Breast epithelium (tissue), 4 donors: ENCODE measurements at regions not wholly inside any gene's neighbourhood (a gene's known extent, or its start where the extent isn't known, plus 50 kb on each side); places are given as distances from the start of the nearest gene placed in this dataset.
"Not testable (repeated sequence)": the region's sequence is repeated elsewhere in the genome, so short reads cannot be mapped to it uniquely, and the experiment has no call there.

Experiments
- DNase-seq, 2 donors: peaks; one replicate each; pipeline ENCODE4 v3.0.0-alpha.2; 2019; ENCODE audit warnings: low spot score in 2 of 2
- H3K27ac ChIP-seq, 2 donors: fragments of 200-600 bp; sonication (generic) in 1 of 2; one replicate each; pipeline ENCODE4 v1.5.1; 2016 to 2019; ENCODE audit warnings: mild to moderate bottlenecking in 1 of 2
- H3K27me3 ChIP-seq, 2 donors: fragments of 200-600 bp; sonication (generic) in 1 of 2; one replicate each; pipeline versions ENCODE4 v1.5.1 to v1.6.0; 2017 to 2019; ENCODE audit warnings: control low read depth in 1 of 2, mild to moderate bottlenecking in 1 of 2
- H3K36me3 ChIP-seq: fragments of 200-600 bp; one replicate; pipeline ENCODE4 v1.5.1; 2019
- H3K4me1 ChIP-seq, 2 donors: fragments of 200-600 bp; sonication (generic); one replicate each; pipeline ENCODE4 v1.5.1; 2016 to 2019; ENCODE audit warnings: control low read depth in 1 of 2
- H3K4me3 ChIP-seq, 3 donors: fragments of 200-600 bp; sonication (generic); 1 replicate in 2 of 3; 2 replicates in 1 of 3; pipeline ENCODE4 v1.5.1; 2016 to 2019; ENCODE audit warnings: mild to moderate bottlenecking in 3 of 3, moderate library complexity in 2 of 3
- H3K9me3 ChIP-seq, 2 donors: fragments of 200-600 bp; sonication (generic) in 1 of 2; one replicate each; pipeline ENCODE4 v1.5.1; 2016 to 2019; ENCODE audit warnings: control low read depth in 1 of 2
- CTCF ChIP-seq, 3 donors: fragments of 450-650 bp; IDR thresholded peaks; one replicate each; pipeline ENCODE4 v1.5.1; 2016 to 2017; ENCODE audit warnings: antibody characterized with exemption in 3 of 3, mild to moderate bottlenecking in 3 of 3, moderate library complexity in 3 of 3
- POLR2A ChIP-seq: fragments of 450-650 bp; IDR thresholded peaks from one replicate; pipeline ENCODE4 v1.6.1; 2016; ENCODE audit warnings: antibody characterized with exemption, mild to moderate bottlenecking, moderate library complexity
- POLR2AphosphoS5 ChIP-seq, 3 donors: sonication (generic); formaldehyde crosslinking; IDR thresholded peaks; one replicate each; pipeline ENCODE4 v1.6.1; 2017; ENCODE audit warnings: antibody characterized with exemption in 3 of 3
- intact Hi-C: fragments of 100-400 bp; cut with DNase I; formaldehyde crosslinking; loops from one replicate; pipeline ENCODE4 v1.15.1; 2023; ENCODE audit warnings: low total_unique reads

- no peaks in the 10 kb centered on the region for H3K9me3 ChIP-seq
- H3K4me3 ChIP-seq, result no peak overlapping the region
- H3K36me3 ChIP-seq, result no peaks in the 10 kb centered on the region
- no peaks in the 10 kb centered on the region for H3K27me3 ChIP-seq
- intact Hi-C loops, result no loop called here
- no peaks in the 10 kb centered on the region for H3K4me1 ChIP-seq
- TF ChIP-seq POLR2A, result no peak
- no peak for TF ChIP-seq POLR2AphosphoS5 (IDR thresholded peaks at IDR 0.05)
- no peak for TF ChIP-seq CTCF (IDR thresholded peaks at IDR 0.05)
- DNase-seq, result no peak
- H3K27ac ChIP-seq, result no peak overlapping the region
These were observed 638.0 kb downstream of the RNF144A start for GRCh38 chr2:7555260-7555659.

GRCh38 chr2:7557376-7557775 is 640.2 kb downstream of the RNF144A start:
- DNase-seq, result no peak
- Histone ChIP-seq H3K4me3 (no peak overlapping the region), H3K27ac (no peak overlapping the region), H3K4me1 (no peaks in the 10 kb centered on the region), H3K27me3 (no peaks in the 10 kb centered on the region), H3K36me3 (no peaks in the 10 kb centered on the region), H3K9me3 (no peaks in the 10 kb centered on the region)
- TF ChIP-seq POLR2AphosphoS5 (IDR thresholded peaks at IDR 0.05) (no peak), POLR2A (no peak), CTCF (IDR thresholded peaks at IDR 0.05) (no peak)
- intact Hi-C loops, result no loop called here

GRCh38 chr2:7559791-7560190 is 642.6 kb downstream of the RNF144A start:
- no peaks in the 10 kb centered on the region for H3K27me3 ChIP-seq
- no peaks in the 10 kb centered on the region for H3K9me3 ChIP-seq
- intact Hi-C loops, result no loop called here
- H3K4me3 ChIP-seq, result no peak overlapping the region
- no peaks in the 10 kb centered on the region for H3K36me3 ChIP-seq
- no peaks in the 10 kb centered on the region for H3K4me1 ChIP-seq
- DNase-seq, result no peak
- no peak overlapping the region for H3K27ac ChIP-seq
- TF ChIP-seq POLR2A, result no peak
- no peak for TF ChIP-seq POLR2AphosphoS5 (IDR thresholded peaks at IDR 0.05)
- no peak for TF ChIP-seq CTCF (IDR thresholded peaks at IDR 0.05)

GRCh38 chr2:7566382-7566881 is 649.2 kb downstream of the RNF144A start:
- H3K9me3 ChIP-seq, result no peaks in the 10 kb centered on the region
- intact Hi-C loops, result no loop called here
- H3K4me1 ChIP-seq, result no peaks in the 10 kb centered on the region
- TF ChIP-seq POLR2AphosphoS5 (IDR thresholded peaks at IDR 0.05) (no peak), CTCF (IDR thresholded peaks at IDR 0.05) (no peak), POLR2A (no peak)
- no peaks in the 10 kb centered on the region for H3K36me3 ChIP-seq
- DNase-seq, result no peak
- H3K4me3 ChIP-seq, result no peak overlapping the region
- no peaks in the 10 kb centered on the region for H3K27me3 ChIP-seq
- H3K27ac ChIP-seq, result no peak overlapping the region

- H3K4me3 ChIP-seq, H3K36me3 ChIP-seq, H3K27me3 ChIP-seq, H3K27ac ChIP-seq, H3K9me3 ChIP-seq, H3K4me1 ChIP-seq, intact Hi-C loops, DNase-seq: not testable (repeated sequence)
These were observed 649.9 kb downstream of the RNF144A start for GRCh38 chr2:7567116-7567515.

GRCh38 chr2:7567646-7568045 is 650.4 kb downstream of the RNF144A start:
- H3K27me3 ChIP-seq, result no peaks in the 10 kb centered on the region
- TF ChIP-seq POLR2A (no peak), CTCF (IDR thresholded peaks at IDR 0.05) (no peak), POLR2AphosphoS5 (IDR thresholded peaks at IDR 0.05) (no peak)
- H3K36me3 ChIP-seq, result no peaks in the 10 kb centered on the region
- no peak overlapping the region for H3K27ac ChIP-seq
- intact Hi-C loops, result no loop called here
- H3K4me3 ChIP-seq, result no peak overlapping the region
- no peak for DNase-seq
- H3K4me1 ChIP-seq, result no peaks in the 10 kb centered on the region
- no peaks in the 10 kb centered on the region for H3K9me3 ChIP-seq
